GM12891 (cell line): ENCODE measurements at regions not wholly inside any gene's neighbourhood (a gene's known extent, or its start where the extent isn't known, plus 50 kb on each side); places are given as distances from the start of the nearest gene placed in this dataset.

ENCODE experiments used
- DNase-seq: peaks from one replicate; pipeline ENCODE4 v3.0.0; 2011; ENCODE audit warnings: low spot score; ENCODE audit not compliant: insufficient read length
- FAIRE-seq: peaks from 2 replicates; lab custom pipeline; 2011; peaks lifted over from hg19 to GRCh38; lab: Jason Lieb, UNC
- PAX5 ChIP-seq: IDR thresholded peaks from 2 replicates; pipeline ENCODE4 v1.6.1; 2011; ENCODE audit warnings: low read length, moderate library complexity, mild to moderate bottlenecking; ENCODE audit not compliant: insufficient read depth, severe bottlenecking
- POLR2A ChIP-seq: IDR thresholded peaks from 2 replicates; pipeline ENCODE4 v1.6.1; 2011; ENCODE audit warnings: low read depth, low read length, control low read depth
- POLR2AphosphoS5 ChIP-seq: IDR thresholded peaks from 2 replicates; pipeline ENCODE4 v1.6.1; 2011; ENCODE audit warnings: low read depth, low read length, control low read depth
- POU2F2 ChIP-seq: IDR thresholded peaks from 2 replicates; pipeline ENCODE4 v1.6.1; 2011; ENCODE audit warnings: low read depth, mild to moderate bottlenecking, control low read depth, low read length, moderate library complexity
- SPI1 ChIP-seq: IDR thresholded peaks from 2 replicates; pipeline ENCODE4 v1.6.1; 2011; ENCODE audit warnings: low read depth, low read length, control low read depth
- TAF1 ChIP-seq: IDR thresholded peaks from 2 replicates; pipeline ENCODE4 v1.6.1; 2011; ENCODE audit warnings: low read depth, low read length, control low read depth

DNA sequence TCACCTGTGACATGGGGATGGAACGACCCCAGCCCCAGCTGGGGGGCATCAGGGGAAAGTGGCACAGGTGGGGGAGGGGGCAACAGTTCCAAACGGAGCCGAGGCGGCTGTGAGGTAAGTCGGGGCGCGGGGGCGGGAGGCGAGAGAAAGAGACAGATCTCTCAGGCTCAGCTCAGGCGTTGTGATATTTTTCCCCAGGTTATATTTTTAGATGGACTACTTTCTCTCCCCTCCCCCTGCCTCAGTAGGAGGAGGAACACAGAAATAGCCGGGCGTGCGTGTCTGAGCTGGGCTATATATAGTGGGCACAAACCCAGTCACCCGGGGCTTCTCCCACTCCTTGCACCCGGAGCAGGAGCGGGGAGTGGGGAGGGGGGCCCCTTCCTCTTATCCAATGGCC is 91.0 kb upstream of the LINGO1 start:
- no peak for FAIRE-seq
- TF ChIP-seq POLR2AphosphoS5 (no peak), SPI1 (no peak), TAF1 (no peak), POLR2A (no peak), PAX5 (no peak), POU2F2 (no peak)
- DNase-seq: no peak

DNA sequence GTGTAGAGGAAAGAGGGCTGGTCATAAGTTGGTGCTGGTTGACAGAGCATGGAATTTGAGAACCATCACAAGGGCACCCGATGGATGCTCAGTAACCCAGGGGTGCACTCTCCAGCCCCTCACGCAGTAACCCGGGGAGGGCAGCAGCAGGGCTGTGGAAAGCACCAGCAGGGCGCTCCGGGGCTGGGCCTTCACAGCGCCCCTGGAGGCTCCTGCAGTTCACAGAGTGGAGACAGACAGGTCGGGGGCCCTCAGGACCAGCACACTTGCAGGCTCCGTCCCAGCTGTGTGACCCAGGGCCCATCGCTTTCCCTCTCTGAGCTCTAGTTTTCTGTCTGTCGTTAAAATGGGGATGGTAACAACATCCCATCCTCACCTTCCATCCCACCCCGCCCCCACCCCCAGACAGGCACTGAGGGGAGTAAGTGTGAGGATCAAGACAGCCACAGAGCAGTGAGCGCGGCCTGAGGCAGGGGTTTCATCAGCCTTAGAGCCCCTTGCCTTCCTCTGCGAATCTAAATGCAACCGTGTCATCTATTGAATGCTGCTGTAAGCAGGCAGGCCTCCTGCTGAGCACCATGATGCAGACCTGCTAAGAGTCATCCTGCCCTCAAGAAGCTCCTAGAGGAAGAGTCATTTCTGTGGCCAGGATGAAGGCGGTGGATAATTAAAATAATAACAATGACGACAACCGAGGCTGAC is 90.2 kb upstream of the LINGO1 start:
- DNase-seq: no peak
- TF ChIP-seq TAF1 (no peak), POLR2A (no peak), POU2F2 (no peak), POLR2AphosphoS5 (no peak), SPI1 (no peak), PAX5 (no peak)
- no peak for FAIRE-seq

DNA sequence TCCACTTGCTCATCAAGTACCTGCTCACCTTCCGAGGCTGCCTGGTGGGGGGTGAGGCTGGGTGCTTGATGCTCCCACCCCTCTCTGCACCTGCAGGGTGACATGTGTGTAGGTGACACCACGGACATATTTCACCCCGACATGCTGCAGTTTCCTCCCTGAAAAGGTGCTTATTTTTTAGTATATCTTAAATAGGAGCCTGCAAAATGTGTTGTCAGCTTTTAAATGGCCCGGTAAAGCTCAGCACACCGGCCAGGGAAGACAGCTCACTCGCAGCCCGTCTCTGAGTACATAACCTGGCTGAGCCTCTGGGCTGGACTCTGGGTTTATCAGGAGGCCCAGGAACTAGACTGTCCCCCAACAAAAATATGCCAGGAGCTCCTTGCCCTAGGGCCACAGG is 89.3 kb upstream of the LINGO1 start:
- FAIRE-seq (no peak), DNase-seq (no peak)
- TF ChIP-seq TAF1 (no peak), POLR2AphosphoS5 (no peak), POU2F2 (no peak), PAX5 (no peak), POLR2A (no peak), SPI1 (no peak)

DNA sequence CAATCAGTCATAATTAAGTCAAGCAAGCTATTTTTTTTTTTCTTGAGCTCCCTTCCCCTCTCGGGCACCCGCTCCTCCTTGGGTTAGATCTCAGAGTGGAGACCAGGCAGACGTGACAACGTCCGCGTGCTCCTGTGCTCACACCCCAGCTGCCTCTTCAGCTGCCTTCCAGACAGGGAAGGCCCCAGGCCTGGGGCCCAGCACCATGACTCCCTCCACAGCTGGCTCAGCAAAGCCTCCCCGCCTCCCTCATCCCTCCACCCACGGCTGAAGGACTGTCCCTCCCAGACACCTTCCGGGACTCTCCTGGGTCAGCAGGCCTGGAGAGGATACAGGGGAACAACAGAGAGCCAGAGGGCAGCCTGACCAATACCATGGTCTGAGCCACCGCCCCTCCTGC is 87.9 kb upstream of the LINGO1 start:
- DNase-seq: no peak
- FAIRE-seq: no peak
- TF ChIP-seq POU2F2: no peak
- no peak for TF ChIP-seq SPI1
- no peak for TF ChIP-seq POLR2AphosphoS5
- TF ChIP-seq TAF1: no peak
- no peak for TF ChIP-seq PAX5
- no peak for TF ChIP-seq POLR2A

DNA sequence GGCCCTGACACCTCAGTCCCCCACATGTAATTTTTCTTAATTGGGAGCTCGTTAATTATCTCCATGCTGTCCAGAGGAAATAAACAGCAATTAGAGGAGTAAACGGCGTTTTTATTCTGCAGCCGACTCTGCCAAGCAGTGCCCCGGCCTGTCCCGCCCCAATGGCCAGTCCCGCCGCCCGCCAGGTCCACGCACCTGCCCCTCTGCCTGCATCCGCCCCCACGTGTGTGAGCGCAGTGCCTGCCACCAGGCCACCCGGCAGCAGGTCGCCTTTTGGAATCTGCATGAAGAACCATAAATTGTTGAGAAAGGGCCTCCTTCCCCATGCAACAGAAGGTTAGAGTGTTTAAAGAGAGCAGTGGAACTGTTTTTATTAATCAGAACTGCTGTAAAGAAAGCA is 87.5 kb upstream of the LINGO1 start:
- TF ChIP-seq TAF1 (no peak), POLR2A (no peak)
- FAIRE-seq (no peak), DNase-seq (no peak)

DNA sequence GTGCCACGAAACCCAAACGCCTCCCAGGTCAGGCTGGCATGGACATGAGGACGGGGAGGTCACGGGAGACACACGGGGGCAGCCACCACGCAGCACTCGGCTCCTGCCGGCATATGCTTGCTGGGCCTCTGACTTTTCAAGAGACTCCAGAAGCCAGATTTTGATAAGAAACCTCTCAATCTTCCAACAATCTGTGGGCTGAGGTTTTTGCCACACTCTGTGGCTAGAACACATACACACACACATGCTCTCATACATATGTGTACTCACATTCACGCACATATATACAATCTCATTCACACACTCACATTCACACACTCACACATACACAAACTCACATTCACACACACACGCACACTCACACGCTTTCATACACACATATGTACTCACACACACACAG is 86.7 kb upstream of the LINGO1 start:
- no peak for FAIRE-seq
- no peak for DNase-seq
- TF ChIP-seq POU2F2 (no peak), PAX5 (no peak), POLR2A (no peak), POLR2AphosphoS5 (no peak), TAF1 (no peak), SPI1 (no peak)

DNA sequence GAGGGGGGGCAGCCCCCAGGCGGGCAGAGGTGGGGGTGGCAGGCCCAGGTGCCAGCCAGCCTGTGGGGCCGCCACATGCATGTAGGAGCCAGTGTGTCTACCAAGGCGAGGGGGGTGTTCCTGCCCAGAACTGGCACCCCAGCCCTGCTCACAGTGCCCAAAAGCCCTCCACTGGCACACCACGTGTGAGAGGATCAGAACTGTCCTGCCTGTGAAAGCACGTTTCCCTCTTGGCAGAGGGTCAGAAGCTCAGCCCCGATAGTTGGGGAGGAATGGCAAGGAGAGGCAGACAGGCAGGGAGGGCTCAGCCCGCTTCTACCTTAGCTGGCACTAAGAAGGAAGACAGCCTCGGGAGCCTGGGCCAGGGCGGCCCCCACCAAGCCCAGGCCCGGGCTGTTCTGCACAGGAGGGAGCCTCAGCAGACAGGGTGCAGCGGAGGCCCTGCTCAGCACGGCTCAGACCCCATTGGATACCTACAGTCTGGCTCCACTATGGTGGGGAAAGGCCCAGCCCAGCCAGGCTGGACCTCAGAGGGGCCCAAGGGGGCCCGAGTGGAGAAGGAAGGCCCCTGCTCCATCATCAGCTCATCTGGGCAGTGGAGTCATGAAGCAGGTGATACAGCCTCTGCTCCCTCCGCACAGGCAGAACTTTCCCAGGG is 84.8 kb upstream of the LINGO1 start:
- DNase-seq: no peak
- no peak for FAIRE-seq
- TF ChIP-seq SPI1: no peak
- TF ChIP-seq POLR2A: no peak
- TF ChIP-seq PAX5: no peak
- TF ChIP-seq POLR2AphosphoS5: no peak

DNA sequence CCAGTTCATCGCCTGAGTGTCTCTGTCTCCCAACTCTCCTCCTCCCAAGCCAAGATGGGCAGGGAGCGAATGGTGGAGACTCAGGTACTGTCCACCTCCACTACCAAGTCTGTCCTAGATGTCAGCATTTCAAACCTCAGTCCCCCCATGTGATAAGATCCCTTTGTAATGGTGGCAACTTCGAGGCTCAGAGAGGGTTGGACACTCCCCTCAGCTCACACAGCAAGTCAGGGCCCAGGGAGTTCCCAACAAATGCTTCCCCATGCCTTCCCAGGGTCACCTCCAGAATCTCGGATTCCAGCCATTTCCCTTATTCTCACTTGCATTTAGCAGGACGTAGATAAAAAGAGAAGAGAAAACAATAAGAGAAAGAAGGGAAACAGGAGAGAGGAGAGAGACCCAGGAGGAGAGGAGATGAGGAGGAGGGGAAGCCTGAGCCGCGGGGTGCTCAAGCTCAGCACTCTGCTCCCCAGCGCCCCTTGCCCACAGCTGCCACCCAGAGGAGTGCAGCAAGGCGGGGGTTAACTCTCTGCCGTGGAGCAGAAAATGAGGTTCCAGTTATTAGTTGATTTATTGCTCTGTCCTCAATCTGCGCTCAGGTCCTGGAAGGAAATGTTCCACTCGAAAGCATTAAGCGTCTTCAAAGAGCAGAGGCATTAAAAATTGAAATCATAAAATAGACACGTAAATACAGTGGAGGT is 84.1 kb upstream of the LINGO1 start:
- no peak for TF ChIP-seq POLR2AphosphoS5
- TF ChIP-seq POU2F2: no peak
- no peak for TF ChIP-seq PAX5
- TF ChIP-seq POLR2A: no peak
- TF ChIP-seq TAF1: no peak
- TF ChIP-seq SPI1: no peak
- no peak for DNase-seq

DNA sequence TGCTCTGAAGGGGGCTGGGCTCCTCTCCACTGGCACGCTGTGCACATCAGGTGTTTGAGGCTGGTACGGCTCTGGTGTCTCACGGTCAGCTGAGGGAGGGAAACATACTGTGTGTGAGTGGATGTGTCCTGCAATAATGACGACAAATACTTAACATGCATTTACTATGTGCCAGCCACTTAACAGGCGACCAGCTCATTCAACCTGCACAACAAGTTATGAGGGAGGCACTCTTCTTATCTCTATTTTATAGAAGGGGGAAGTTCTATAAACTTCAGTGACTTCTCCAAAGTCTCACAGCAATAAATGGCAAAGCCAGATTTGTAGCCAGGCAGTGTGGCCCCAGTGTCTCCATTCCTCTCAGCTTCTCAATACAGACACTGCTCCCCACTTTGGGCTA is 83.1 kb upstream of the LINGO1 start:
- no peak for DNase-seq
- TF ChIP-seq POU2F2 (no peak), TAF1 (no peak), POLR2A (no peak), PAX5 (no peak), SPI1 (no peak), POLR2AphosphoS5 (no peak)
- no peak for FAIRE-seq

More for the DNA sequence above, 84.1 kb upstream of the LINGO1 start:
- FAIRE-seq: no peak
